Non-pigmented ciliary epithelial cell (primary cell): ENCODE measurements at regions not wholly inside any gene's neighbourhood (a gene's known extent, or its start where the extent isn't known, plus 50 kb on each side); places are given as distances from the start of the nearest gene placed in this dataset.
"Not testable (repeated sequence)": the region's sequence is repeated elsewhere in the genome, so short reads cannot be mapped to it uniquely, and the experiment has no call there.

Source experiments
- DNase-seq: peaks from one replicate; pipeline ENCODE4 v3.0.0-alpha.2; 2010; ENCODE audit warnings: low read depth

- DNase-seq = no peak
These were observed 128.8 kb downstream of the TEX36 start for GRCh38 chr10:125554016-125554703.

GRCh38 chr10:125553091-125553490, 129.9 kb downstream of the TEX36 start:
- no peak for DNase-seq

GRCh38 chr10:125551247-125551646, 131.7 kb downstream of the TEX36 start:
- no peak for DNase-seq

- DNase-seq = no peak
These were observed 132.6 kb downstream of the TEX36 start for GRCh38 chr10:125550362-125550761.

- no peak for DNase-seq
These were observed 133.3 kb downstream of the TEX36 start for GRCh38 chr10:125549653-125550052.

- DNase-seq = no peak
These were observed 134.1 kb downstream of the TEX36 start for GRCh38 chr10:125548878-125549277.

- DNase-seq = no peak
These were observed 134.6 kb downstream of the TEX36 start for GRCh38 chr10:125548356-125548755.

GRCh38 chr10:125547010-125547650, 135.8 kb downstream of the TEX36 start:
- DNase-seq = no peak

GRCh38 chr10:125543796-125544195, 139.2 kb downstream of the TEX36 start:
- no peak for DNase-seq

- DNase-seq = no peak
These were observed 143.8 kb downstream of the TEX36 start for GRCh38 chr10:125538947-125539731.

GRCh38 chr10:125536236-125536635, 146.7 kb downstream of the TEX36 start:
- no peak for DNase-seq

- DNase-seq = no peak
These were observed 147.4 kb downstream of the TEX36 start for GRCh38 chr10:125535559-125535958.

GRCh38 chr10:125534515-125534914, 148.4 kb downstream of the TEX36 start:
- no peak for DNase-seq

GRCh38 chr10:125533866-125534265, 149.1 kb downstream of the TEX36 start:
- no peak for DNase-seq

- DNase-seq = no peak
These were observed 151.5 kb downstream of the TEX36 start for GRCh38 chr10:125531465-125531864.

GRCh38 chr10:125523347-125523746, 159.6 kb downstream of the TEX36 start:
- DNase-seq = no peak

GRCh38 chr10:125521721-125522680, 161.0 kb downstream of the TEX36 start:
- no peak for DNase-seq

GRCh38 chr10:125520968-125521367, 162.0 kb downstream of the TEX36 start:
- no peak for DNase-seq

- DNase-seq = not testable (repeated sequence)
These were observed 164.6 kb downstream of the TEX36 start for GRCh38 chr10:125518397-125518796.

GRCh38 chr10:125515571-125515970, 167.4 kb downstream of the TEX36 start:
- DNase-seq = no peak

GRCh38 chr10:125514206-125515162, 168.5 kb downstream of the TEX36 start:
- no peak for DNase-seq
